MM.1S (cell line): ENCODE measurements at regions not wholly inside any gene's neighbourhood (a gene's known extent, or its start where the extent isn't known, plus 50 kb on each side); places are given as distances from the start of the nearest gene placed in this dataset.

Source experiments
- DNase-seq: peaks from one replicate; pipeline ENCODE4 v3.0.0-alpha.2; 2015
- H2AFZ ChIP-seq: fragments of 300-600 bp; sonication (generic); 2 replicates; pipeline ENCODE4 v1.6.0; 2016; ENCODE audit warnings: antibody characterized with exemption, low read length
- H3F3A ChIP-seq: fragments of 300-600 bp; sonication (generic); 2 replicates; pipeline ENCODE4 v1.6.1; 2016; ENCODE audit warnings: mild to moderate bottlenecking, antibody characterized with exemption, low read length, moderate library complexity, mixed read lengths; ENCODE audit not compliant: insufficient read depth
- H3K27ac ChIP-seq: fragments of 300-600 bp; sonication (generic); 2 replicates; pipeline ENCODE4 v1.5.1; 2016; ENCODE audit warnings: mild to moderate bottlenecking, low read length
- H3K27me3 ChIP-seq: fragments of 300-600 bp; sonication (generic); replicated peaks from 2 replicates; pipeline ENCODE4 v1.6.0; 2016; ENCODE audit warnings: low read length; ENCODE audit not compliant: insufficient read depth
- H3K36me3 ChIP-seq: fragments of 300-600 bp; sonication (generic); replicated peaks from 2 replicates; pipeline ENCODE4 v1.6.1; 2016; ENCODE audit warnings: mild to moderate bottlenecking, low read length, mixed read lengths; ENCODE audit not compliant: insufficient read depth
- H3K4me1 ChIP-seq: fragments of 300-600 bp; sonication (generic); 2 replicates; pipeline ENCODE4 v1.6.1; 2016; ENCODE audit warnings: low read length, mixed read lengths
- H3K4me2 ChIP-seq: fragments of 300-600 bp; sonication (generic); 2 replicates; pipeline ENCODE4 v1.6.0; 2016; ENCODE audit warnings: low read depth, low read length
- H3K4me3 ChIP-seq: fragments of 300-600 bp; sonication (generic); 2 replicates; pipeline ENCODE4 v1.5.1; 2016; ENCODE audit warnings: low read length, mixed read lengths
- H3K79me2 ChIP-seq: fragments of 300-600 bp; sonication (generic); 2 replicates; pipeline ENCODE4 v1.6.1; 2016; ENCODE audit warnings: mixed run types, low read length, mixed read lengths
- H3K9ac ChIP-seq: fragments of 300-600 bp; sonication (generic); 2 replicates; pipeline ENCODE4 v1.6.1; 2016; ENCODE audit warnings: low read length, mixed read lengths
- H3K9me2 ChIP-seq: fragments of 300-600 bp; sonication (generic); replicated peaks from 2 replicates; pipeline ENCODE4 v1.6.1; 2016; ENCODE audit warnings: mild to moderate bottlenecking, low read length, mixed read lengths; ENCODE audit not compliant: insufficient read depth
- H3K9me3 ChIP-seq: fragments of 300-600 bp; sonication (generic); replicated peaks from 2 replicates; pipeline ENCODE4 v1.6.1; 2016; ENCODE audit warnings: mild to moderate bottlenecking, low read length, mixed read lengths; ENCODE audit not compliant: insufficient read depth
- H4K20me1 ChIP-seq: fragments of 300-600 bp; sonication (generic); 2 replicates; pipeline ENCODE4 v1.6.1; 2016; ENCODE audit warnings: mild to moderate bottlenecking, low read length, moderate library complexity, mixed read lengths; ENCODE audit not compliant: insufficient read depth
- CTCF ChIP-seq: fragments of 300-600 bp; sonication (generic); IDR thresholded peaks from 2 replicates; pipeline ENCODE4 v1.5.1; 2016; ENCODE audit warnings: antibody characterized with exemption, low read length, mixed read lengths
- EZH2 ChIP-seq: fragments of 300-600 bp; sonication (generic); optimal IDR thresholded peaks from 2 replicates; pipeline ENCODE3; 2017; ENCODE audit warnings: low read depth, mild to moderate bottlenecking, antibody characterized with exemption, low read length, mixed read lengths
- EZH2phosphoT487 ChIP-seq: fragments of 300-600 bp; sonication (generic); IDR thresholded peaks from 2 replicates; pipeline ENCODE4 v1.6.1; 2018; ENCODE audit warnings: antibody characterized with exemption, low read length

GRCh38 chr12:33323823-33324222 is 115.8 kb downstream of the SYT10 start:
- no peak overlapping the region for H3K4me3 ChIP-seq
- H2AFZ ChIP-seq, result no peak overlapping the region
- no peaks in the 10 kb centered on the region for H3K79me2 ChIP-seq
- DNase-seq, result no peak
- H3K27ac ChIP-seq, result no peak overlapping the region
- no peaks in the 10 kb centered on the region for H3K9me2 ChIP-seq
- TF ChIP-seq EZH2phosphoT487 (no peak), CTCF (no peak), EZH2 (no peak)
- 0 out of 2 replicates have a peak, but pooled peaks cover 5% of the 10 kb centered on the region for H3K4me1 ChIP-seq
- no peaks in the 10 kb centered on the region for H3K27me3 ChIP-seq
- no peak overlapping the region for H3K9ac ChIP-seq
- H3K36me3 ChIP-seq, result no peaks in the 10 kb centered on the region
- H3F3A ChIP-seq, result no peaks in the 10 kb centered on the region
- H3K9me3 ChIP-seq, result no peaks in the 10 kb centered on the region
- H4K20me1 ChIP-seq, result no peaks in the 10 kb centered on the region
- H3K4me2 ChIP-seq, result no peak overlapping the region

GRCh38 chr12:33322519-33322918 is 117.1 kb downstream of the SYT10 start:
- Histone ChIP-seq H3K27ac (no peak overlapping the region), H3K36me3 (no peaks in the 10 kb centered on the region), H3K9me2 (no peaks in the 10 kb centered on the region), H4K20me1 (no peaks in the 10 kb centered on the region), H3K27me3 (no peaks in the 10 kb centered on the region), H3K4me3 (no peak overlapping the region), H3K79me2 (no peaks in the 10 kb centered on the region), H3K9ac (no peak overlapping the region), H3K9me3 (no peaks in the 10 kb centered on the region), H3F3A (no peaks in the 10 kb centered on the region), H3K4me2 (no peak overlapping the region), H2AFZ (no peak overlapping the region), H3K4me1 (no peaks in the 10 kb centered on the region)
- no peak for DNase-seq
- TF ChIP-seq CTCF, result no peak
- TF ChIP-seq EZH2phosphoT487, result no peak
- no peak for TF ChIP-seq EZH2

- no peak overlapping the region for H3K9ac ChIP-seq
- no peak for TF ChIP-seq EZH2phosphoT487
- TF ChIP-seq CTCF, result no peak
- TF ChIP-seq EZH2, result no peak
- no peak overlapping the region for H3K4me2 ChIP-seq
- no peaks in the 10 kb centered on the region for H3F3A ChIP-seq
- H3K27ac ChIP-seq, result no peak overlapping the region
- no peaks in the 10 kb centered on the region for H4K20me1 ChIP-seq
- no peaks in the 10 kb centered on the region for H3K36me3 ChIP-seq
- H3K4me1 ChIP-seq, result no peaks in the 10 kb centered on the region
- no peaks in the 10 kb centered on the region for H3K79me2 ChIP-seq
- no peak for DNase-seq
- no peaks in the 10 kb centered on the region for H3K27me3 ChIP-seq
- no peaks in the 10 kb centered on the region for H3K9me2 ChIP-seq
- no peak overlapping the region for H2AFZ ChIP-seq
- H3K9me3 ChIP-seq, result no peaks in the 10 kb centered on the region
- no peak overlapping the region for H3K4me3 ChIP-seq
Measured at GRCh38 chr12:33317746-33318145, 121.9 kb downstream of the SYT10 start.

GRCh38 chr12:33314223-33314622 is 125.4 kb downstream of the SYT10 start:
- H3K27me3 ChIP-seq, result no peaks in the 10 kb centered on the region
- H3K36me3 ChIP-seq, result no peaks in the 10 kb centered on the region
- H3K9ac ChIP-seq, result no peak overlapping the region
- no peak overlapping the region for H3K4me2 ChIP-seq
- H3K4me1 ChIP-seq, result no peaks in the 10 kb centered on the region
- DNase-seq, result no peak
- no peaks in the 10 kb centered on the region for H3K9me2 ChIP-seq
- H3K4me3 ChIP-seq, result no peak overlapping the region
- no peaks in the 10 kb centered on the region for H3K9me3 ChIP-seq
- H2AFZ ChIP-seq, result no peak overlapping the region
- TF ChIP-seq EZH2 (no peak), CTCF (no peak), EZH2phosphoT487 (no peak)
- H4K20me1 ChIP-seq, result no peaks in the 10 kb centered on the region
- no peaks in the 10 kb centered on the region for H3K79me2 ChIP-seq
- H3F3A ChIP-seq, result no peaks in the 10 kb centered on the region
- H3K27ac ChIP-seq, result no peak overlapping the region
